GM23338 (cell line): ENCODE measurements at regions not wholly inside any gene's neighbourhood (a gene's known extent, or its start where the extent isn't known, plus 50 kb on each side); places are given as distances from the start of the nearest gene placed in this dataset.

Experiments used
- ATAC-seq: fragments of 200-7000 bp; cut with Tn5 transposase; 3 replicates; pipeline ENCODE4 v1.9.1; 2020
- DNase-seq: peaks from one replicate; pipeline ENCODE4 v3.0.0-alpha.2; 2015; ENCODE audit warnings: low spot score
- H2AFZ ChIP-seq: fragments of 200-600 bp; sonication (generic); 2 replicates; pipeline ENCODE4 v1.8.0; 2016; ENCODE audit warnings: antibody characterized with exemption, mild to moderate bottlenecking, moderate library complexity
- H3F3A ChIP-seq: fragments of 200-600 bp; sonication (generic); replicated peaks from 2 replicates; pipeline ENCODE4 v1.8.0; 2017; ENCODE audit warnings: antibody characterized with exemption, mixed run types, low read depth
- H3K27ac ChIP-seq: fragments of 200-600 bp; sonication (generic); 2 replicates; pipeline ENCODE4 v1.6.1; 2016; ENCODE audit warnings: low read depth
- H3K27me3 ChIP-seq: fragments of 200-600 bp; sonication (generic); 2 replicates; pipeline ENCODE4 v1.8.0; 2016; ENCODE audit warnings: mild to moderate bottlenecking, mixed run types, moderate library complexity; ENCODE audit not compliant: insufficient read depth
- H3K36me3 ChIP-seq: fragments of 200-600 bp; sonication (generic); 2 replicates; pipeline ENCODE4 v1.8.0; 2016; ENCODE audit warnings: mild to moderate bottlenecking; ENCODE audit not compliant: insufficient read depth
- H3K4me1 ChIP-seq: fragments of 200-600 bp; sonication (generic); 2 replicates; pipeline ENCODE4 v1.8.0; 2016; ENCODE audit warnings: mild to moderate bottlenecking, moderate library complexity; ENCODE audit not compliant: insufficient read depth
- H3K4me2 ChIP-seq: fragments of 200-600 bp; sonication (generic); 2 replicates; pipeline ENCODE4 v1.7.1; 2017; ENCODE audit warnings: mixed run types
- H3K4me3 ChIP-seq: fragments of 200-600 bp; sonication (generic); 2 replicates; pipeline ENCODE4 v1.6.1; 2016; ENCODE audit warnings: mixed run types
- H3K79me2 ChIP-seq: fragments of 200-600 bp; sonication (generic); replicated peaks from 2 replicates; pipeline ENCODE4 v1.8.0; 2017; ENCODE audit warnings: mild to moderate bottlenecking; ENCODE audit not compliant: insufficient read depth
- H3K9me2 ChIP-seq: fragments of 200-600 bp; sonication (generic); 2 replicates; pipeline ENCODE4 v1.8.0; 2017; ENCODE audit not compliant: insufficient read depth
- H4K20me1 ChIP-seq: fragments of 200-600 bp; sonication (generic); replicated peaks from 2 replicates; pipeline ENCODE4 v1.8.0; 2017; ENCODE audit warnings: mild to moderate bottlenecking; ENCODE audit not compliant: insufficient read depth
- H3K27ac Mint-ChIP-seq: 2 replicates; pipeline ENCODE4 v1.8.0; 2020; ENCODE audit warnings: inconsistent platforms, mild to moderate bottlenecking, moderate library complexity, mixed read lengths
- H3K27me3 Mint-ChIP-seq: 3 replicates; pipeline ENCODE4 v1.8.0; 2022; ENCODE audit warnings: low read depth, mild to moderate bottlenecking, moderate library complexity, mixed read lengths, inconsistent platforms; ENCODE audit not compliant: insufficient read depth, poor library complexity
- H3K36me3 Mint-ChIP-seq: 3 replicates; pipeline ENCODE4 v1.8.0; 2021; ENCODE audit warnings: low read depth, mild to moderate bottlenecking, inconsistent platforms, moderate library complexity, mixed read lengths
- H3K4me1 Mint-ChIP-seq: 3 replicates; pipeline ENCODE4 v1.8.0; 2020; ENCODE audit warnings: mild to moderate bottlenecking, inconsistent platforms, mixed read lengths
- H3K4me3 Mint-ChIP-seq: 3 replicates; pipeline ENCODE4 v1.8.0; 2021; ENCODE audit warnings: moderate library complexity, mild to moderate bottlenecking, inconsistent platforms, mixed read lengths
- H3K9me3 Mint-ChIP-seq: 3 replicates; pipeline ENCODE4 v1.8.0; 2020; ENCODE audit warnings: moderate library complexity, mild to moderate bottlenecking, inconsistent platforms, mixed read lengths
- CREB1 ChIP-seq: fragments of 250-450 bp; sonication (Bioruptor Pico); IDR thresholded peaks from 2 replicates; pipeline ENCODE4 v1.5.0; 2020; ENCODE audit warnings: low read depth, mild to moderate bottlenecking, moderate library complexity
- CTCF ChIP-seq, 2 experiments: fragments of 200-600 bp in 1 of 2; sonication (generic) in 1 of 2; conservative IDR thresholded peaks; 2 replicates each; pipeline versions ENCODE4 v1.5.1 to v1.6.1; 2016 to 2017; ENCODE audit warnings: antibody characterized with exemption in 2 of 2, low read depth in 2 of 2, mild to moderate bottlenecking in 2 of 2, moderate library complexity in 1 of 2
- EZH2 ChIP-seq: fragments of 200-600 bp; sonication (generic); IDR thresholded peaks from one replicate; pipeline ENCODE4 v1.8.0; 2017; ENCODE audit warnings: antibody characterized with exemption, mild to moderate bottlenecking, low read depth; ENCODE audit not compliant: unreplicated experiment
- EZH2phosphoT487 ChIP-seq: fragments of 200-600 bp; sonication (generic); IDR thresholded peaks from one replicate; pipeline ENCODE4 v1.8.1; 2018; ENCODE audit warnings: antibody characterized with exemption; ENCODE audit not compliant: unreplicated experiment
- JUNB ChIP-seq: IDR thresholded peaks from one replicate; pipeline ENCODE4 v1.6.1; 2016; ENCODE audit warnings: antibody characterized with exemption; ENCODE audit not compliant: unreplicated experiment
- STAT1 ChIP-seq: IDR thresholded peaks from one replicate; pipeline ENCODE4 v1.6.1; 2016; ENCODE audit warnings: antibody characterized with exemption; ENCODE audit not compliant: unreplicated experiment
- TF ChIP-seq, protein P1 (sequence below): IDR thresholded peaks from one replicate; pipeline ENCODE4 v1.6.1; 2018; ENCODE audit warnings: antibody characterized with exemption; ENCODE audit not compliant: unreplicated experiment
- TF ChIP-seq, protein P2 (sequence below): IDR thresholded peaks from 2 replicates; pipeline ENCODE4 v1.6.1; 2016; ENCODE audit warnings: antibody characterized with exemption

DNA sequence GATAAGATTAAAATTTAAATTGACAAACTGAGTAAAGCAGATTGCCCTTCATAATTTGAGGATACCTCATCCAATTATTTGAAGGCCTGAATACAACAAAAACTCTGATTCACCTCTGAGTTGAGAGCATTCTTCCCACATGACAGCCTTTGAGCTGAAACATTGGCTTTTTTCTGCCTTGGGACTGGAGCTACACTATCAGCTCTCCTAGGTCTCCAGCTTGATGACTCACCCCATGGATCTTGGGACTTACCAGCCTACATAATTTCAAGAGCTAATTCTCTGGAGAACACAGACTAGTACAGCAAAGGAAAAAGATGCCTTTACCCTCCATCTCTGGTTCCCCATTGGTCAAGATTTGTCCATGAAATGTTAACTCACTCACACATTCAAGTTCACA, 555.1 kb downstream of the FOXG1 start:
- TF ChIP-seq, protein P1, sequence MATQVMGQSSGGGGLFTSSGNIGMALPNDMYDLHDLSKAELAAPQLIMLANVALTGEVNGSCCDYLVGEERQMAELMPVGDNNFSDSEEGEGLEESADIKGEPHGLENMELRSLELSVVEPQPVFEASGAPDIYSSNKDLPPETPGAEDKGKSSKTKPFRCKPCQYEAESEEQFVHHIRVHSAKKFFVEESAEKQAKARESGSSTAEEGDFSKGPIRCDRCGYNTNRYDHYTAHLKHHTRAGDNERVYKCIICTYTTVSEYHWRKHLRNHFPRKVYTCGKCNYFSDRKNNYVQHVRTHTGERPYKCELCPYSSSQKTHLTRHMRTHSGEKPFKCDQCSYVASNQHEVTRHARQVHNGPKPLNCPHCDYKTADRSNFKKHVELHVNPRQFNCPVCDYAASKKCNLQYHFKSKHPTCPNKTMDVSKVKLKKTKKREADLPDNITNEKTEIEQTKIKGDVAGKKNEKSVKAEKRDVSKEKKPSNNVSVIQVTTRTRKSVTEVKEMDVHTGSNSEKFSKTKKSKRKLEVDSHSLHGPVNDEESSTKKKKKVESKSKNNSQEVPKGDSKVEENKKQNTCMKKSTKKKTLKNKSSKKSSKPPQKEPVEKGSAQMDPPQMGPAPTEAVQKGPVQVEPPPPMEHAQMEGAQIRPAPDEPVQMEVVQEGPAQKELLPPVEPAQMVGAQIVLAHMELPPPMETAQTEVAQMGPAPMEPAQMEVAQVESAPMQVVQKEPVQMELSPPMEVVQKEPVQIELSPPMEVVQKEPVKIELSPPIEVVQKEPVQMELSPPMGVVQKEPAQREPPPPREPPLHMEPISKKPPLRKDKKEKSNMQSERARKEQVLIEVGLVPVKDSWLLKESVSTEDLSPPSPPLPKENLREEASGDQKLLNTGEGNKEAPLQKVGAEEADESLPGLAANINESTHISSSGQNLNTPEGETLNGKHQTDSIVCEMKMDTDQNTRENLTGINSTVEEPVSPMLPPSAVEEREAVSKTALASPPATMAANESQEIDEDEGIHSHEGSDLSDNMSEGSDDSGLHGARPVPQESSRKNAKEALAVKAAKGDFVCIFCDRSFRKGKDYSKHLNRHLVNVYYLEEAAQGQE: no peak
- no peak for TF ChIP-seq STAT1
- TF ChIP-seq JUNB: no peak
- no peak for TF ChIP-seq CREB1 (CRISPR knock-in tag)
- TF ChIP-seq EZH2phosphoT487: no peak
- no peaks in the 10 kb centered on the region for H3F3A ChIP-seq
- Mint-ChIP-seq H3K9me3 (no peaks in the 10 kb centered on the region), H3K4me1 (no peaks in the 10 kb centered on the region), H3K36me3 (no peaks in the 10 kb centered on the region), H3K27ac (no peak overlapping the region), H3K4me3 (no peak overlapping the region), H3K27me3 (no peaks in the 10 kb centered on the region)
- ATAC-seq (no peak), DNase-seq (no peak)
- no peaks in the 10 kb centered on the region for H4K20me1 ChIP-seq
- H3K79me2 ChIP-seq: no peaks in the 10 kb centered on the region
- H3K4me1 ChIP-seq: no peaks in the 10 kb centered on the region
- H3K4me3 ChIP-seq: no peak overlapping the region
- H3K36me3 ChIP-seq: no peaks in the 10 kb centered on the region
- H3K9me2 ChIP-seq: no peaks in the 10 kb centered on the region
- no peak overlapping the region for H3K4me2 ChIP-seq
- H3K27me3 ChIP-seq: no peaks in the 10 kb centered on the region
- H3K27ac ChIP-seq: no peak overlapping the region
- no peak overlapping the region for H2AFZ ChIP-seq

GRCh38 chr14:29339494-29340172, 573.0 kb downstream of the FOXG1 start:
- H3K4me3 Mint-ChIP-seq: no peak overlapping the region
- no peaks in the 10 kb centered on the region for H3K27me3 Mint-ChIP-seq
- H3K27ac Mint-ChIP-seq: no peak overlapping the region
- no peaks in the 10 kb centered on the region for H3F3A ChIP-seq
- H3K27ac ChIP-seq: no peak overlapping the region
- no peak overlapping the region for H3K4me2 ChIP-seq
- no peak for ATAC-seq
- DNase-seq: no peak
- H3K9me3 Mint-ChIP-seq: no peaks in the 10 kb centered on the region
- no peaks in the 10 kb centered on the region for H3K36me3 ChIP-seq
- no peaks in the 10 kb centered on the region for H3K79me2 ChIP-seq
- H4K20me1 ChIP-seq: no peaks in the 10 kb centered on the region
- no peaks in the 10 kb centered on the region for H3K9me2 ChIP-seq
- no peaks in the 10 kb centered on the region for H3K4me1 ChIP-seq
- no peaks in the 10 kb centered on the region for H3K36me3 Mint-ChIP-seq
- H2AFZ ChIP-seq: no peak overlapping the region
- H3K27me3 ChIP-seq: no peaks in the 10 kb centered on the region
- no peak overlapping the region for H3K4me3 ChIP-seq
- no peaks in the 10 kb centered on the region; the same call in 2 of the 3 replicates for H3K4me1 Mint-ChIP-seq
- TF ChIP-seq EZH2 (no peak), CTCF (conservative IDR thresholded peaks at IDR 0.05; ENCODE audit: low read depth in 2 of 2) (no peak), JUNB (no peak), STAT1 (no peak)
- TF ChIP-seq, protein P2, sequence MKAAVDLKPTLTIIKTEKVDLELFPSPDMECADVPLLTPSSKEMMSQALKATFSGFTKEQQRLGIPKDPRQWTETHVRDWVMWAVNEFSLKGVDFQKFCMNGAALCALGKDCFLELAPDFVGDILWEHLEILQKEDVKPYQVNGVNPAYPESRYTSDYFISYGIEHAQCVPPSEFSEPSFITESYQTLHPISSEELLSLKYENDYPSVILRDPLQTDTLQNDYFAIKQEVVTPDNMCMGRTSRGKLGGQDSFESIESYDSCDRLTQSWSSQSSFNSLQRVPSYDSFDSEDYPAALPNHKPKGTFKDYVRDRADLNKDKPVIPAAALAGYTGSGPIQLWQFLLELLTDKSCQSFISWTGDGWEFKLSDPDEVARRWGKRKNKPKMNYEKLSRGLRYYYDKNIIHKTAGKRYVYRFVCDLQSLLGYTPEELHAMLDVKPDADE: no peak
- TF ChIP-seq, protein P1: no peak
